ENCODE measurements at regions not wholly inside any gene's neighbourhood (a gene's known extent, or its start where the extent isn't known, plus 50 kb on each side); places are given as distances from the start of the nearest gene placed in this dataset.

DNA sequence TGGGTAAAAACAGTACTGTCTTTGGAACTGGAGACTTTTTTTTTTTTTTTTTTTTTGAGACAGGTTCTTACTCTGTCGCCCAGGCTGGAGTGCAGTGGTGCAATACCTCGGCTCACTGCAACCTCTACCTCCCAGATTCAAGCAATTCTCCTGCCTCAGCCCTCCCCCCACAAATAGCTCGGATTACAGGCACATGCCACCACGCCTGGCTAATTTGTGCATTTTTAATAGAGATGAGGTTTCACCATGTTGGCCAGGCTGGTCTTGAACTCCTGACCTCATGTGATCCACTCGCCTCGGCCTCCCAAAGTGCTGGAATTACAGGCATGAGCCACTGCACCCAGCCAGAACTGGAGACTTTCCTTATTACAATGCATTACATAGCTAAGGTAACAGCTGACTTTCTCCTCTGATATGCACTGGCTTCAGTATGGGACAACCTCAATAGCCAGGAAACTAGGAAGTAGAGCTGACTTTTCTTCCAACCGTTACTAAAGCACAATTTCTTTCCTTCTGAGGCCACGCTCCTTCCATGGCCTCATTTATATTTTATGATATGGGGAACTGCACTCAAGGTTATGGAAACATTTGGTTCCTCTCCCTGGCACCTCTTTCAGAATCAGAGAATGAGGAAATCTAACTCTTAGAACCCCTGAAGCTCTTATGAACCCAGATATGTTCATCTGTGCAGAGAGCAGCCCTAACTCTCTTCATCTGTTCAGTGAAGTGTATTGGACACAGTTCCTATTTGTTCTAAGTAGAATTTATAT, 53.5 kb upstream of the FAM9B start:
- no peak for DNase-seq
- H3K4me3 ChIP-seq: no peak overlapping the region
- in situ Hi-C loops (cut with MboI; ENCODE audit: low sequenced_read_pairs in 4 of 4): no loop called here
- no peaks in the 10 kb centered on the region for H3K36me3 ChIP-seq
- no peak for TF ChIP-seq POLR2A (IDR thresholded peaks at IDR 0.05)
- TF ChIP-seq, protein P1, sequence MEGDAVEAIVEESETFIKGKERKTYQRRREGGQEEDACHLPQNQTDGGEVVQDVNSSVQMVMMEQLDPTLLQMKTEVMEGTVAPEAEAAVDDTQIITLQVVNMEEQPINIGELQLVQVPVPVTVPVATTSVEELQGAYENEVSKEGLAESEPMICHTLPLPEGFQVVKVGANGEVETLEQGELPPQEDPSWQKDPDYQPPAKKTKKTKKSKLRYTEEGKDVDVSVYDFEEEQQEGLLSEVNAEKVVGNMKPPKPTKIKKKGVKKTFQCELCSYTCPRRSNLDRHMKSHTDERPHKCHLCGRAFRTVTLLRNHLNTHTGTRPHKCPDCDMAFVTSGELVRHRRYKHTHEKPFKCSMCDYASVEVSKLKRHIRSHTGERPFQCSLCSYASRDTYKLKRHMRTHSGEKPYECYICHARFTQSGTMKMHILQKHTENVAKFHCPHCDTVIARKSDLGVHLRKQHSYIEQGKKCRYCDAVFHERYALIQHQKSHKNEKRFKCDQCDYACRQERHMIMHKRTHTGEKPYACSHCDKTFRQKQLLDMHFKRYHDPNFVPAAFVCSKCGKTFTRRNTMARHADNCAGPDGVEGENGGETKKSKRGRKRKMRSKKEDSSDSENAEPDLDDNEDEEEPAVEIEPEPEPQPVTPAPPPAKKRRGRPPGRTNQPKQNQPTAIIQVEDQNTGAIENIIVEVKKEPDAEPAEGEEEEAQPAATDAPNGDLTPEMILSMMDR (IDR thresholded peaks at IDR 0.05 in 4 of 5, conservative IDR thresholded peaks at IDR 0.05 in 1 of 5): no peak
- H3K4me1 ChIP-seq: no peaks in the 10 kb centered on the region
- no peaks in the 10 kb centered on the region for H3K9me3 ChIP-seq
- no peak overlapping the region for H3K27ac ChIP-seq
- no peak for ATAC-seq
- intact Hi-C loops (cut with DNase I; ENCODE audit: low total_unique reads): no loop called here
- H3K27me3 ChIP-seq: no peaks in the 10 kb centered on the region

DNA sequence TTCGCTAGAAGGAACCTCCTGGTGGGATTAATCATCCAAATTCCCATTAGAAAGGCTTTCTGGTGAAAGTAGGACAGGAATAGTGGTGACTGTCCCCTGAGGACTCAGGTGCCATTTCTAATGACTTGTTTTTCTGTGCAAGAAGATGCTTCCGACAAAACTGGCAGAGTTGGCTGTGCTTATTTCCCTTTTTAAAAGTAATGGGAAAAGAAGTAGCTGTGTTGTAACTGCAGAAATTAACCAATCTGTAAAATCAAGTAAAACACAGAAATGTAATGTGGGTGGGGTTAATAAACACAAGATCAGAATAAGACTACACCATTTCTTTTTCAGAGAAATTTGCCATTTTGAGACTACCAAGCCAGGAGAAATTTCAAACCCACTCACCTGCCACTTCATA, 55.0 kb upstream of the FAM9B start:
- TF ChIP-seq, protein P1 (IDR thresholded peaks at IDR 0.05 in 4 of 5, conservative IDR thresholded peaks at IDR 0.05 in 1 of 5): no peak
- TF ChIP-seq POLR2A (IDR thresholded peaks at IDR 0.05): no peak
- in situ Hi-C loops (cut with MboI; ENCODE audit: low sequenced_read_pairs in 4 of 4): no loop called here
- no peak overlapping the region for H3K27ac ChIP-seq
- no peak overlapping the region for H3K4me3 ChIP-seq
- no peak for ATAC-seq
- H3K4me1 ChIP-seq: no peaks in the 10 kb centered on the region
- no peak for DNase-seq
- intact Hi-C loops (cut with DNase I; ENCODE audit: low total_unique reads): no loop called here
- H3K9me3 ChIP-seq: no peaks in the 10 kb centered on the region
- H3K36me3 ChIP-seq: no peaks in the 10 kb centered on the region
- no peaks in the 10 kb centered on the region for H3K27me3 ChIP-seq

DNA sequence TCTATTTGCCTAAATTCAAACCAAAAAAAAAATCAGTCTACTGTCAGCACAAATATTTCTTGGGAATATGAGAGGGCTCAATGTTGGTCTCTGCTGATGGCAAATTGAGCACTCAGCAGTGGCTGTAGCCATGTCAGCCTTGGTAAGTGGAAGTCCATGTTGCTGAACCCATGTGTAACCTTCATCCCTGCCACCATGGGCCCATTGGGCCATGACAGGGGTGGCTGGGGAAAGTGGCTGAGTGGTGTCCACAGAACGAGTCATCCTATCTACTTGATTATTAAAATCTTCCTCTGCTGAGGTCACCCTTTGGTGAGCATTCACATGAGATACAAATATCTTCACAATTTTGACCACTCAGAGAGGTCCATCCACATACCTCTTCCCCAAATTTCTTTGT, 56.8 kb upstream of the FAM9B start:
- Histone ChIP-seq H3K4me3 (no peak overlapping the region), H3K27ac (no peak overlapping the region), H3K27me3 (no peaks in the 10 kb centered on the region), H3K9me3 (no peaks in the 10 kb centered on the region), H3K4me1 (no peaks in the 10 kb centered on the region), H3K36me3 (no peaks in the 10 kb centered on the region)
- in situ Hi-C loops (cut with MboI; ENCODE audit: low sequenced_read_pairs in 4 of 4) (no loop called here), intact Hi-C loops (cut with DNase I; ENCODE audit: low total_unique reads) (no loop called here)
- DNase-seq: no peak
- ATAC-seq: no peak
- no peak for TF ChIP-seq POLR2A (IDR thresholded peaks at IDR 0.05)
- TF ChIP-seq, protein P1 (IDR thresholded peaks at IDR 0.05 in 4 of 5, conservative IDR thresholded peaks at IDR 0.05 in 1 of 5): no peak

DNA sequence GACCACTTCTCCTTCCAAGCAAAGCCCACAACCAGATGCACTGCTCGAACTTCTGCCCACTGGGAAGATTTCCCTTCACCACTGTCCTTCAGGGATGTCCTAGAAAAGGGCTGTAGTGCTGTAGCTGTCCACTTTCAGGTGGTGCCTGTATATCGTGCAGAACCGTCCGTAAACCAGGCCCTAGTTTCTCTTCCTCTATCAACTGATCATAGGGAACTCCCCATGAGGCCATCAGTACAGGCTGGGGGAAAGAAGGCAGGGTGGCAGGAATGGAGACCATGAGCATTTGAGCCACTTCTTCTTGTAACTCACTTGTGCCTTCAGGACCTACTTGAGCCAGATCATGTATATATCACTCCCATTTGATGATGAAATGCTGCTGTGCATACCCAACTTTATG, 57.3 kb upstream of the FAM9B start:
- no peaks in the 10 kb centered on the region for H3K36me3 ChIP-seq
- no peak for TF ChIP-seq POLR2A (IDR thresholded peaks at IDR 0.05)
- TF ChIP-seq, protein P1 (IDR thresholded peaks at IDR 0.05 in 4 of 5, conservative IDR thresholded peaks at IDR 0.05 in 1 of 5): no peak
- intact Hi-C loops (cut with DNase I; ENCODE audit: low total_unique reads): no loop called here
- no peaks in the 10 kb centered on the region for H3K9me3 ChIP-seq
- in situ Hi-C loops (cut with MboI; ENCODE audit: low sequenced_read_pairs in 4 of 4): no loop called here
- H3K4me1 ChIP-seq: no peaks in the 10 kb centered on the region
- ATAC-seq (no peak), DNase-seq (no peak)
- H3K4me3 ChIP-seq: no peak overlapping the region
- no peak overlapping the region for H3K27ac ChIP-seq
- no peaks in the 10 kb centered on the region for H3K27me3 ChIP-seq

DNA sequence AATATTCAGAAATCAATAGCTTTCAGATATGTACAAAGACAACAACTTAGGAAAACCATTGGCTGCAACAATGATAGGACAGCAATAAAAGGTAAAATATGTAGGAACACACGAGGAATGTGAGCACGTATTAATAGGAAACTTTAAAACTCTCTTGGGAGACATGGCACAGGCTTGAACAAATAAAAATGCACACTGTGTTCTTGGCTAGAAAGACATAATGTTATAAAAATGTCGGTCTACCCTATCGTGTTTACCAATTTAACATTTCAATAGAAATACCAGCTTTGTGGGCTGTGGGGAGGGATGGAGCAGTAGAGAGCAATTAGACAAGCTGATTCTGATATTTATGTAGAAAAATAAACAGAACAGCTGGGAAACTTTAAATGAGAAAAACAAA, 69.0 kb upstream of the FAM9B start:
- ATAC-seq: no peak
- no peak for DNase-seq
- in situ Hi-C loops (cut with MboI; ENCODE audit: low sequenced_read_pairs in 4 of 4) (no loop called here), intact Hi-C loops (cut with DNase I; ENCODE audit: low total_unique reads) (no loop called here)
- Histone ChIP-seq H3K27ac (no peak overlapping the region), H3K36me3 (no peaks in the 10 kb centered on the region), H3K27me3 (no peaks in the 10 kb centered on the region), H3K9me3 (no peaks in the 10 kb centered on the region), H3K4me3 (no peak overlapping the region), H3K4me1 (no peaks in the 10 kb centered on the region)
- TF ChIP-seq, protein P1 (IDR thresholded peaks at IDR 0.05 in 4 of 5, conservative IDR thresholded peaks at IDR 0.05 in 1 of 5): no peak
- TF ChIP-seq POLR2A (IDR thresholded peaks at IDR 0.05): no peak

Data from gastrocnemius medialis (tissue), 4 donors.